GM23248 (cell line): ENCODE measurements at regions not wholly inside any gene's neighbourhood (a gene's known extent, or its start where the extent isn't known, plus 50 kb on each side); places are given as distances from the start of the nearest gene placed in this dataset.
"Not testable (repeated sequence)": the region's sequence is repeated elsewhere in the genome, so short reads cannot be mapped to it uniquely, and the experiment has no call there.

ENCODE experiments used
- DNase-seq: peaks from one replicate; pipeline ENCODE4 v3.0.0-alpha.2; 2015
- H2AFZ ChIP-seq: fragments of 200-600 bp; sonication (generic); 2 replicates; pipeline ENCODE4 v1.6.1; 2016; ENCODE audit warnings: antibody characterized with exemption
- H3F3A ChIP-seq: fragments of 200-600 bp; sonication (generic); 2 replicates; pipeline ENCODE4 v1.6.1; 2016; ENCODE audit warnings: mild to moderate bottlenecking, antibody characterized with exemption, mixed run types; ENCODE audit not compliant: insufficient read depth
- H3K27ac ChIP-seq: fragments of 200-600 bp; sonication (generic); 2 replicates; pipeline ENCODE4 v1.5.1; 2016; ENCODE audit warnings: mild to moderate bottlenecking
- H3K27me3 ChIP-seq: fragments of 200-600 bp; sonication (generic); replicated peaks from 2 replicates; pipeline ENCODE4 v1.6.1; 2016; ENCODE audit warnings: mild to moderate bottlenecking; ENCODE audit not compliant: insufficient read depth
- H3K36me3 ChIP-seq: fragments of 200-600 bp; sonication (generic); 2 replicates; pipeline ENCODE4 v1.6.1; 2016; ENCODE audit warnings: low read depth, mild to moderate bottlenecking
- H3K4me1 ChIP-seq: fragments of 200-600 bp; sonication (generic); 2 replicates; pipeline ENCODE4 v1.6.1; 2016; ENCODE audit warnings: mild to moderate bottlenecking; ENCODE audit not compliant: insufficient read depth
- H3K4me2 ChIP-seq: fragments of 200-600 bp; sonication (generic); one replicate; pipeline ENCODE4 v1.6.1; 2016; ENCODE audit warnings: mild to moderate bottlenecking; ENCODE audit not compliant: unreplicated experiment
- H3K4me3 ChIP-seq: fragments of 200-600 bp; sonication (generic); 2 replicates; pipeline ENCODE4 v1.5.1; 2016; ENCODE audit warnings: mild to moderate bottlenecking
- H3K79me2 ChIP-seq: fragments of 200-600 bp; sonication (generic); 2 replicates; pipeline ENCODE4 v1.6.1; 2016; ENCODE audit warnings: mild to moderate bottlenecking; ENCODE audit not compliant: insufficient read depth
- H3K9ac ChIP-seq: fragments of 200-600 bp; sonication (generic); 2 replicates; pipeline ENCODE4 v1.6.1; 2016; ENCODE audit warnings: mild to moderate bottlenecking
- H3K9me2 ChIP-seq: fragments of 200-600 bp; sonication (generic); 2 replicates; pipeline ENCODE4 v1.6.1; 2016; ENCODE audit warnings: mixed run types, mild to moderate bottlenecking, moderate library complexity; ENCODE audit not compliant: insufficient read depth
- H3K9me3 ChIP-seq: fragments of 200-600 bp; sonication (generic); one replicate; pipeline ENCODE4 v1.6.1; 2017; ENCODE audit warnings: low read depth
- H4K20me1 ChIP-seq: fragments of 200-600 bp; sonication (generic); 2 replicates; pipeline ENCODE4 v1.6.0; 2016; ENCODE audit not compliant: insufficient read depth
- EZH2 ChIP-seq: fragments of 200-600 bp; sonication (generic); IDR thresholded peaks from 2 replicates; pipeline ENCODE4 v1.6.1; 2018; ENCODE audit warnings: antibody characterized with exemption, mild to moderate bottlenecking; ENCODE audit not compliant: insufficient read depth, poor library complexity, severe bottlenecking
- EZH2phosphoT487 ChIP-seq: fragments of 200-600 bp; sonication (generic); IDR thresholded peaks from 2 replicates; pipeline ENCODE4 v1.6.1; 2018; ENCODE audit warnings: antibody characterized with exemption, moderate library complexity, mild to moderate bottlenecking, low read depth; ENCODE audit not compliant: insufficient read depth
- WGBS, 2 experiments: methylation state at CpG; one replicate each; pipeline ENCODE4 v1.1.6; 2015 to 2017; ENCODE audit warnings: low lambda C conversion rate in 2 of 2, low coverage in 1 of 2; ENCODE audit errors: missing lambda C conversion rate in 2 of 2; 5-methylcytosine and 5-hydroxymethylcytosine counted together
- in situ Hi-C: fragments of 300-500 bp; cut with MboI; formaldehyde crosslinking; loops from 2 replicates; pipeline ENCODE4 v1.15.0; 2020

DNA sequence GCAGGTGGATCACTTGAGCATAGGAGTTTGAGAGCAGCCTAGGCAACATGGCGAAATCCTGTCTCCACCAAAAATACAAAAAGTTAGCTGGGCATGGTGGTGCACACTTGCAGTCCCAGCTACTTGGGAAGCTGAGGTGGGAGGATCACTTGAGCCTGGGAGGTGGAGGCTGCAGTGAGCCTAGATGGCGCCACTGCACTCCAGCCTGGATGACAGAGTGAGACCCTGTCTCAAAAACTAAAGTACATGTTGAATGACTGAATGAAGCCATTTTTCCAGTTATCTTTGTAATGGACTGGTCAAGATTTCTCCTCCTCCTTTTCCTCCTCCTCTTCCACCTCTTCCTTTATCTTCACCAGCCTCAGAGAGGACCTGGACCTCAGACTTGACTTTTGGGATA, 272.0 kb downstream of the SMAD2 start:
- WGBS, 2 experiments: 10 to 15% methylated on average over 2 of the region's 2 CpGs
- H4K20me1 ChIP-seq: no peaks in the 10 kb centered on the region
- TF ChIP-seq EZH2 (no peak), EZH2phosphoT487 (no peak)
- H2AFZ ChIP-seq: no peak overlapping the region
- in situ Hi-C loops: no loop called here
- H3K4me2 ChIP-seq: no peak overlapping the region
- H3K9ac ChIP-seq: no peak overlapping the region
- no peak overlapping the region for H3K27ac ChIP-seq
- no peaks in the 10 kb centered on the region for H3K79me2 ChIP-seq
- H3K36me3 ChIP-seq: no peaks in the 10 kb centered on the region
- no peaks in the 10 kb centered on the region for H3K4me1 ChIP-seq
- H3K9me3 ChIP-seq: no peaks in the 10 kb centered on the region
- no peak overlapping the region for H3K4me3 ChIP-seq
- H3F3A ChIP-seq: no peaks in the 10 kb centered on the region
- no peaks in the 10 kb centered on the region for H3K9me2 ChIP-seq
- no peaks in the 10 kb centered on the region for H3K27me3 ChIP-seq
- no peak for DNase-seq

GRCh38 chr18:47654988-47655387, 275.5 kb downstream of the SMAD2 start:
- in situ Hi-C loops: no loop called here
- no peak overlapping the region for H3K9ac ChIP-seq

GRCh38 chr18:47644896-47645295, 285.6 kb downstream of the SMAD2 start:
- TF ChIP-seq EZH2 (no peak), EZH2phosphoT487 (no peak)
- no peak overlapping the region for H3K4me3 ChIP-seq
- no peaks in the 10 kb centered on the region for H3K9me3 ChIP-seq

More at GRCh38 chr18:47654988-47655387, 275.5 kb downstream of the SMAD2 start:
- Histone ChIP-seq H3K9me3 (no peaks in the 10 kb centered on the region), H3K4me3 (no peak overlapping the region), H3K36me3 (no peaks in the 10 kb centered on the region), H3K4me1 (no peaks in the 10 kb centered on the region), H3K79me2 (no peaks in the 10 kb centered on the region), H3K27me3 (no peaks in the 10 kb centered on the region), H3K4me2 (no peak overlapping the region), H3F3A (no peaks in the 10 kb centered on the region), H3K27ac (no peak overlapping the region), H3K9me2 (no peaks in the 10 kb centered on the region), H2AFZ (no peak overlapping the region), H4K20me1 (no peaks in the 10 kb centered on the region)
- no peak for TF ChIP-seq EZH2phosphoT487
- no peak for TF ChIP-seq EZH2
- DNase-seq: no peak

GRCh38 chr18:47637551-47637950, 292.9 kb downstream of the SMAD2 start:
- DNase-seq: not testable (repeated sequence)
- 43 to 69% methylated on average over 8 to 9 of the region's 10 CpGs for WGBS, 2 experiments

More at GRCh38 chr18:47644896-47645295, 285.6 kb downstream of the SMAD2 start:
- in situ Hi-C loops: no loop called here
- H3K36me3 ChIP-seq: no peaks in the 10 kb centered on the region
- no peaks in the 10 kb centered on the region for H4K20me1 ChIP-seq
- H3F3A ChIP-seq: no peaks in the 10 kb centered on the region
- no peak for DNase-seq
- H3K79me2 ChIP-seq: no peaks in the 10 kb centered on the region
- no peak overlapping the region for H3K27ac ChIP-seq
- no peak overlapping the region for H2AFZ ChIP-seq
- H3K4me1 ChIP-seq: no peaks in the 10 kb centered on the region
- H3K9ac ChIP-seq: no peak overlapping the region
- H3K4me2 ChIP-seq: no peak overlapping the region
- H3K27me3 ChIP-seq: no peaks in the 10 kb centered on the region
- no peaks in the 10 kb centered on the region for H3K9me2 ChIP-seq
- WGBS, 2 experiments: 0 to 6% methylated on average over 1 of the region's 1 CpG

DNA sequence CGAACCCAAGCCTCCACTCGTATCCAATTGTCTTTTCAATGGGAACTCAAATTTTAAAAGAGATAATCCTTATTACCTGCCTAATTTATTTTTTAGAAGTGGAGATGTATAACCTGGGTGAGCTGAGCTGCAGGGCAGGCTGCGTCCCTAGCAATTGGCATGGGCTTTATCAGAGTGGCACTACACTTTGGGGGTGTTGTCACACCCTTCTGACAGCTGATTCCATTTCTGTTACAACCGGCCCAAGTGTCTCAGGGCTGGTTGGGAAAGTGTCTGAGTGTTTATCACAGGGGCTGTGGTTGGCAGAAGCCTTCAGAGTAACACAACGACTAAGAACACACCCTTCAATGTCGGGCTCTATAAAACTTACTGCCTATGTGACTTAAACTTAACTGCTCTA, 295.0 kb downstream of the SMAD2 start:
- no peaks in the 10 kb centered on the region for H3F3A ChIP-seq
- H2AFZ ChIP-seq: no peak overlapping the region
- H3K4me2 ChIP-seq: no peak overlapping the region
- no peaks in the 10 kb centered on the region for H3K79me2 ChIP-seq
- H4K20me1 ChIP-seq: no peaks in the 10 kb centered on the region
- in situ Hi-C loops: no loop called here
- H3K4me3 ChIP-seq: no peak overlapping the region
- no peaks in the 10 kb centered on the region for H3K36me3 ChIP-seq
- no peaks in the 10 kb centered on the region for H3K9me2 ChIP-seq
- H3K27ac ChIP-seq: no peak overlapping the region
- no peaks in the 10 kb centered on the region for H3K27me3 ChIP-seq
- H3K9me3 ChIP-seq: no peaks in the 10 kb centered on the region
- 21 to 25% methylated on average over 6 of the region's 6 CpGs for WGBS, 2 experiments
- H3K9ac ChIP-seq: no peak overlapping the region
- no peak for DNase-seq
- no peaks in the 10 kb centered on the region for H3K4me1 ChIP-seq
- TF ChIP-seq EZH2: no peak
- no peak for TF ChIP-seq EZH2phosphoT487

More at GRCh38 chr18:47637551-47637950, 292.9 kb downstream of the SMAD2 start:
- H3K9me2 ChIP-seq, H3F3A ChIP-seq, H3K9ac ChIP-seq, H3K36me3 ChIP-seq, H2AFZ ChIP-seq, H3K4me3 ChIP-seq, H3K9me3 ChIP-seq, in situ Hi-C loops, H3K4me1 ChIP-seq, H4K20me1 ChIP-seq, H3K4me2 ChIP-seq, H3K27me3 ChIP-seq, H3K27ac ChIP-seq, H3K79me2 ChIP-seq: not testable (repeated sequence)
